ENCODE measurements at regions not wholly inside any gene's neighbourhood (a gene's known extent, or its start where the extent isn't known, plus 50 kb on each side); places are given as distances from the start of the nearest gene placed in this dataset.

DNA sequence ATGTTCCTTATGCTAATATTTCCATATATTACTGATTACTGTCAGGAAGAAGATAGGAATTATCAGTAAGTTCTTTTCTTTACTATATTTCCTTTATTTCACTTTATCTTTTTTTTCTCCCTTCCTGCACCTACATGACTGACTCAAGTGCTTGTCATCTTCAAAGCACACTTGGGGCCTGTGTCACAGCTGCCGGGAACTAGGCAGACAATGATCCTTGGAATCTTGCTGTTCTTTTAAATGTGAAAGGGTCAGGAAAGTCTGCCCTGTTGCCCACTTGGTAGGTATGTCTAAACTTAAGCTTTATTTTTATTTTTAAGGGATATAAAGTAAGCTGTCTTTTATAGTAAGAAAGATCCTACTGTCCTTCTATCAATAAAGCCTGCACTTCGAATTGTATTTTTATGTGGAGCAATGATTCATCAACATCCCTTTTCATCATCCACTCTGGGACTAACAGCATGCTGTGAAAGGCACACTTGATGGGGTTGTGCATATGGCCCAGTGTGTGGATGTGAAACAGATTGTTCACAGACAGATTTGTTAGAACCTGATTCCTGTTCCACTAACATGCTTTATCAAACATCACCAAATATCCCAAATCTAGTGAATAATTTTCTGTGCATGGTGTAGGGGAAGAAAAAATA, 556.9 kb downstream of the DNAJB9 start (continued):
- TF ChIP-seq, protein P1, sequence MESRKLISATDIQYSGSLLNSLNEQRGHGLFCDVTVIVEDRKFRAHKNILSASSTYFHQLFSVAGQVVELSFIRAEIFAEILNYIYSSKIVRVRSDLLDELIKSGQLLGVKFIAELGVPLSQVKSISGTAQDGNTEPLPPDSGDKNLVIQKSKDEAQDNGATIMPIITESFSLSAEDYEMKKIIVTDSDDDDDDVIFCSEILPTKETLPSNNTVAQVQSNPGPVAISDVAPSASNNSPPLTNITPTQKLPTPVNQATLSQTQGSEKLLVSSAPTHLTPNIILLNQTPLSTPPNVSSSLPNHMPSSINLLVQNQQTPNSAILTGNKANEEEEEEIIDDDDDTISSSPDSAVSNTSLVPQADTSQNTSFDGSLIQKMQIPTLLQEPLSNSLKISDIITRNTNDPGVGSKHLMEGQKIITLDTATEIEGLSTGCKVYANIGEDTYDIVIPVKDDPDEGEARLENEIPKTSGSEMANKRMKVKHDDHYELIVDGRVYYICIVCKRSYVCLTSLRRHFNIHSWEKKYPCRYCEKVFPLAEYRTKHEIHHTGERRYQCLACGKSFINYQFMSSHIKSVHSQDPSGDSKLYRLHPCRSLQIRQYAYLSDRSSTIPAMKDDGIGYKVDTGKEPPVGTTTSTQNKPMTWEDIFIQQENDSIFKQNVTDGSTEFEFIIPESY (IDR thresholded peaks at IDR 0.05), result no peak
- TF ChIP-seq GABPA (IDR thresholded peaks at IDR 0.05 in 1 of 2, conservative IDR thresholded peaks at IDR 0.05 in 1 of 2) (no peak), FOXA1 (IDR thresholded peaks at IDR 0.05) (no peak)

DNA sequence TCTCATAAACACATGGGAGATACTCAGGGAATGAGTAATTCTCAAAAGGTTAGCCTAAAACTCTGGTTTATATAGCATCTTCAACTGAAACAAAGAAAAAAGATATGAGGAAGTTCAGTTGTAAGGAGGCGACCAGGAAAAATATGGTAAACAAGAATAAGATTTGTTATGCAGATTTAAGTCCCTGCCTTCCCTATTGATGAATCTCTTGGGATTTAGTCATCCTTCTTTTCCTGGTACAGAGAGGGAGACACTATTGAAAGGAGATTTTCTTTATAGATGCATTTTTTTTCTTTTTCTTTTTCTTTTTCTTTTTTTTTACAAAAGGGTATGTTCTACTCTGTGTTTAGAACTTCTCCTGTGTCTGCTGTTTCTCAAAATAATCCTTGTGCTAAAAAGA, 557.5 kb downstream of the DNAJB9 start:
- 84% methylated on average over 1 of the region's 1 CpG for WGBS
- H3K9ac ChIP-seq (ENCODE audit: low read depth in 1 of 2, low read length in 2 of 2), result no peak overlapping the region

More for the DNA sequence above, 557.5 kb downstream of the DNAJB9 start:
- Histone ChIP-seq H3K36me3 (ENCODE audit: control insufficient read depth in 4 of 4, insufficient read depth in 3 of 4, low read depth in 1 of 4, low read length in 3 of 4) (no peaks in the 10 kb centered on the region), H3K4me1 (ENCODE audit: control insufficient read depth in 4 of 4, insufficient read depth in 4 of 4, low read length in 3 of 4) (no peaks in the 10 kb centered on the region), H3K27me3 (ENCODE audit: control insufficient read depth in 4 of 4, insufficient read depth in 4 of 4, low read length in 3 of 4) (no peaks in the 10 kb centered on the region), H3K4me3 (ENCODE audit: low read depth in 1 of 3, low read length in 3 of 3) (no peak overlapping the region), H3K27ac (ENCODE audit: low read depth in 1 of 2, low read length in 2 of 2) (no peak overlapping the region), H3K9me3 (ENCODE audit: control insufficient read depth in 4 of 4, low read length in 3 of 4) (no peaks in the 10 kb centered on the region)
- no peak for TF ChIP-seq RAD21 (IDR thresholded peaks at IDR 0.05)
- TF ChIP-seq SP1 (IDR thresholded peaks at IDR 0.05), result no peak
- no peak for TF ChIP-seq GABPA (IDR thresholded peaks at IDR 0.05 in 1 of 2, conservative IDR thresholded peaks at IDR 0.05 in 1 of 2)
- no peak for TF ChIP-seq TAF1 (conservative IDR thresholded peaks at IDR 0.05)
- no peak for TF ChIP-seq HNF4G (IDR thresholded peaks at IDR 0.05)
- no peak for TF ChIP-seq FOXA2 (IDR thresholded peaks at IDR 0.05)
- TF ChIP-seq, protein P1 (IDR thresholded peaks at IDR 0.05), result no peak
- TF ChIP-seq, protein P2, sequence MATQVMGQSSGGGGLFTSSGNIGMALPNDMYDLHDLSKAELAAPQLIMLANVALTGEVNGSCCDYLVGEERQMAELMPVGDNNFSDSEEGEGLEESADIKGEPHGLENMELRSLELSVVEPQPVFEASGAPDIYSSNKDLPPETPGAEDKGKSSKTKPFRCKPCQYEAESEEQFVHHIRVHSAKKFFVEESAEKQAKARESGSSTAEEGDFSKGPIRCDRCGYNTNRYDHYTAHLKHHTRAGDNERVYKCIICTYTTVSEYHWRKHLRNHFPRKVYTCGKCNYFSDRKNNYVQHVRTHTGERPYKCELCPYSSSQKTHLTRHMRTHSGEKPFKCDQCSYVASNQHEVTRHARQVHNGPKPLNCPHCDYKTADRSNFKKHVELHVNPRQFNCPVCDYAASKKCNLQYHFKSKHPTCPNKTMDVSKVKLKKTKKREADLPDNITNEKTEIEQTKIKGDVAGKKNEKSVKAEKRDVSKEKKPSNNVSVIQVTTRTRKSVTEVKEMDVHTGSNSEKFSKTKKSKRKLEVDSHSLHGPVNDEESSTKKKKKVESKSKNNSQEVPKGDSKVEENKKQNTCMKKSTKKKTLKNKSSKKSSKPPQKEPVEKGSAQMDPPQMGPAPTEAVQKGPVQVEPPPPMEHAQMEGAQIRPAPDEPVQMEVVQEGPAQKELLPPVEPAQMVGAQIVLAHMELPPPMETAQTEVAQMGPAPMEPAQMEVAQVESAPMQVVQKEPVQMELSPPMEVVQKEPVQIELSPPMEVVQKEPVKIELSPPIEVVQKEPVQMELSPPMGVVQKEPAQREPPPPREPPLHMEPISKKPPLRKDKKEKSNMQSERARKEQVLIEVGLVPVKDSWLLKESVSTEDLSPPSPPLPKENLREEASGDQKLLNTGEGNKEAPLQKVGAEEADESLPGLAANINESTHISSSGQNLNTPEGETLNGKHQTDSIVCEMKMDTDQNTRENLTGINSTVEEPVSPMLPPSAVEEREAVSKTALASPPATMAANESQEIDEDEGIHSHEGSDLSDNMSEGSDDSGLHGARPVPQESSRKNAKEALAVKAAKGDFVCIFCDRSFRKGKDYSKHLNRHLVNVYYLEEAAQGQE (IDR thresholded peaks at IDR 0.05), result no peak
- TF ChIP-seq FOXA1 (IDR thresholded peaks at IDR 0.05), result no peak
- no peak for TF ChIP-seq HNF4A (conservative IDR thresholded peaks at IDR 0.05)
- TF ChIP-seq, protein P3, sequence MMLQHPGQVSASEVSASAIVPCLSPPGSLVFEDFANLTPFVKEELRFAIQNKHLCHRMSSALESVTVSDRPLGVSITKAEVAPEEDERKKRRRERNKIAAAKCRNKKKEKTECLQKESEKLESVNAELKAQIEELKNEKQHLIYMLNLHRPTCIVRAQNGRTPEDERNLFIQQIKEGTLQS (IDR thresholded peaks at IDR 0.05), result no peak
- no peak for TF ChIP-seq EGR1 (IDR thresholded peaks at IDR 0.05; ENCODE audit: low read depth in 2 of 2)
- no peak for TF ChIP-seq RXRA (IDR thresholded peaks at IDR 0.05)
- no peak for TF ChIP-seq JUND (IDR thresholded peaks at IDR 0.05)
- TF ChIP-seq, protein P4, sequence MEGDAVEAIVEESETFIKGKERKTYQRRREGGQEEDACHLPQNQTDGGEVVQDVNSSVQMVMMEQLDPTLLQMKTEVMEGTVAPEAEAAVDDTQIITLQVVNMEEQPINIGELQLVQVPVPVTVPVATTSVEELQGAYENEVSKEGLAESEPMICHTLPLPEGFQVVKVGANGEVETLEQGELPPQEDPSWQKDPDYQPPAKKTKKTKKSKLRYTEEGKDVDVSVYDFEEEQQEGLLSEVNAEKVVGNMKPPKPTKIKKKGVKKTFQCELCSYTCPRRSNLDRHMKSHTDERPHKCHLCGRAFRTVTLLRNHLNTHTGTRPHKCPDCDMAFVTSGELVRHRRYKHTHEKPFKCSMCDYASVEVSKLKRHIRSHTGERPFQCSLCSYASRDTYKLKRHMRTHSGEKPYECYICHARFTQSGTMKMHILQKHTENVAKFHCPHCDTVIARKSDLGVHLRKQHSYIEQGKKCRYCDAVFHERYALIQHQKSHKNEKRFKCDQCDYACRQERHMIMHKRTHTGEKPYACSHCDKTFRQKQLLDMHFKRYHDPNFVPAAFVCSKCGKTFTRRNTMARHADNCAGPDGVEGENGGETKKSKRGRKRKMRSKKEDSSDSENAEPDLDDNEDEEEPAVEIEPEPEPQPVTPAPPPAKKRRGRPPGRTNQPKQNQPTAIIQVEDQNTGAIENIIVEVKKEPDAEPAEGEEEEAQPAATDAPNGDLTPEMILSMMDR (IDR thresholded peaks at IDR 0.05; ENCODE audit: low read depth, low read length, missing input control), result no peak
- DNase-seq (ENCODE audit: low spot score), result no peak

Data from liver (tissue), 8 donors.